Vagina (tissue), 2 donors: ENCODE measurements at regions not wholly inside any gene's neighbourhood (a gene's known extent, or its start where the extent isn't known, plus 50 kb on each side); places are given as distances from the start of the nearest gene placed in this dataset.

Source experiments
- DNase-seq, 2 donors: peaks; one replicate each; pipeline ENCODE4 v3.0.0-alpha.2; 2017; ENCODE audit errors: extremely low spot score in 2 of 2
- H3K27ac ChIP-seq: fragments of 200-600 bp; sonication (generic); one replicate; pipeline ENCODE4 v1.5.1; 2019
- H3K27me3 ChIP-seq: fragments of 200-600 bp; sonication (generic); one replicate; pipeline ENCODE4 v1.5.1; 2019
- H3K36me3 ChIP-seq, 2 donors: fragments of 200-600 bp; sonication (generic); one replicate each; pipeline ENCODE4 v1.5.1; 2017 to 2019
- H3K4me1 ChIP-seq: fragments of 200-600 bp; sonication (generic); one replicate; pipeline ENCODE4 v1.5.1; 2019
- H3K4me3 ChIP-seq, 2 donors: fragments of 200-600 bp; sonication (generic); 1 replicate in 1 of 2; 2 replicates in 1 of 2; pipeline ENCODE4 v1.5.1; 2016 to 2019
- H3K9me3 ChIP-seq: fragments of 200-600 bp; sonication (generic); one replicate; pipeline ENCODE4 v1.5.1; 2019
- CTCF ChIP-seq, 3 experiments: fragments of 450-650 bp in 2 of 3; fragments of 200-600 bp in 1 of 3; sonication (generic) in 1 of 3; IDR thresholded peaks; one replicate each; pipeline ENCODE4 v1.5.1; 2017 to 2019; ENCODE audit warnings: antibody characterized with exemption in 3 of 3, mild to moderate bottlenecking in 2 of 3, moderate library complexity in 2 of 3
- POLR2A ChIP-seq, 2 donors: fragments of 450-650 bp; IDR thresholded peaks; one replicate each; pipeline ENCODE4 v1.6.1; 2017; ENCODE audit warnings: antibody characterized with exemption in 2 of 2, mild to moderate bottlenecking in 2 of 2, moderate library complexity in 2 of 2
- POLR2AphosphoS5 ChIP-seq, 2 donors: sonication (generic); formaldehyde crosslinking; IDR thresholded peaks; one replicate each; pipeline ENCODE4 v1.9.0; 2017; ENCODE audit warnings: antibody characterized with exemption in 2 of 2, mild to moderate bottlenecking in 2 of 2, low read depth in 1 of 2; ENCODE audit not compliant: insufficient read depth in 1 of 2
- intact Hi-C: fragments of 100-400 bp; cut with DNase I; formaldehyde crosslinking; loops from one replicate; pipeline ENCODE4 v1.15.1; 2023

GRCh38 chr21:43355925-43356289 is 71.0 kb downstream of the SIK1 start:
- H3K27me3 ChIP-seq = no peaks in the 10 kb centered on the region
- intact Hi-C loops = no loop called here
- no peaks in the 10 kb centered on the region for H3K36me3 ChIP-seq
- H3K9me3 ChIP-seq = no peaks in the 10 kb centered on the region
- no peak for DNase-seq
- TF ChIP-seq POLR2A (IDR thresholded peaks at IDR 0.05) (no peak), CTCF (IDR thresholded peaks at IDR 0.05) (no peak), POLR2AphosphoS5 (IDR thresholded peaks at IDR 0.05; ENCODE audit: insufficient read depth in 1 of 2, low read depth in 1 of 2) (no peak)
- no peak overlapping the region for H3K4me3 ChIP-seq
- no peak overlapping the region for H3K27ac ChIP-seq
- H3K4me1 ChIP-seq = peaks cover 5% of the 10 kb centered on the region

DNA sequence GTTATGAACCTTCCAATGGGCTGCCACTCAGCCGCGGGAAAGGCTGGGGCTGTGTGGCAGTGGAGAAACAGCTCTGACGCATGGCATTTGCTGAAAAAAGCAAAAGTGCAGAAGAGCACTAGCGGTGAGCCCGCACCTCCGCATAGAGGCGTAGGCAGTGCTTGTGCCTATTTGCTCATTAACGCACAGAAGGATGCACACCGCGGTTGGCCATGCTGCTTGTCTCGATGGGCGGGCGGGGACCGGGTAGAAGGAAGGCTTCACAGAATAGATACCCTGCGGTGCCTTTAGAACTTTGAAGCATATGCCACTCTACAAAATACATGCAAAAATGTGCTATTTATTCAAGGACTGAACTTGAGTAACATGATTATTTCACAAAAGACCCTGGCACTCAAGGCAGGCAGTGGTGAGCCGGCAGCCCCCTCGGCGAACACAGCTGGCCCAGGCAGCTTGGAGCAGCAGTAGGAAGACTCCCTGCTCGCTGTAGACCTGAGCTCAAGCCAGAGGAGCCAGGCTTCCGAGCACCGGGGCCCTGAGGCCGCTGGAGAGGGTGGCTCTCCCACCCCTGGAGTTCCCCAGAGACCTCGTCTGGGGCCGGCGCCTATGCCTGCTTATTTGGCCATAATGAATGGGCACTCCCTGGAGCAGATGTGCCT is 71.5 kb downstream of the SIK1 start:
- no peaks in the 10 kb centered on the region for H3K4me1 ChIP-seq
- H3K27me3 ChIP-seq = no peaks in the 10 kb centered on the region
- H3K9me3 ChIP-seq = no peaks in the 10 kb centered on the region
- H3K36me3 ChIP-seq = no peaks in the 10 kb centered on the region
- TF ChIP-seq POLR2AphosphoS5 (IDR thresholded peaks at IDR 0.05; ENCODE audit: insufficient read depth in 1 of 2, low read depth in 1 of 2) = no peak
- no peak for TF ChIP-seq CTCF (IDR thresholded peaks at IDR 0.05)
- TF ChIP-seq POLR2A (IDR thresholded peaks at IDR 0.05) = no peak
- no peak overlapping the region for H3K27ac ChIP-seq
- no peak overlapping the region for H3K4me3 ChIP-seq
- no peak for DNase-seq
- intact Hi-C loops = no loop called here

- TF ChIP-seq POLR2A (IDR thresholded peaks at IDR 0.05) = no peak
- no peak for TF ChIP-seq CTCF (IDR thresholded peaks at IDR 0.05)
- TF ChIP-seq POLR2AphosphoS5 (IDR thresholded peaks at IDR 0.05; ENCODE audit: insufficient read depth in 1 of 2, low read depth in 1 of 2) = no peak
- no peak for DNase-seq
- no peaks in the 10 kb centered on the region for H3K9me3 ChIP-seq
- H3K36me3 ChIP-seq = no peaks in the 10 kb centered on the region
- H3K4me3 ChIP-seq = no peak overlapping the region
- no peaks in the 10 kb centered on the region for H3K27me3 ChIP-seq
- no peak overlapping the region for H3K27ac ChIP-seq
- no peaks in the 10 kb centered on the region for H3K4me1 ChIP-seq
- intact Hi-C loops = no loop called here
Measured at GRCh38 chr21:43354666-43355065, 72.3 kb downstream of the SIK1 start.

DNA sequence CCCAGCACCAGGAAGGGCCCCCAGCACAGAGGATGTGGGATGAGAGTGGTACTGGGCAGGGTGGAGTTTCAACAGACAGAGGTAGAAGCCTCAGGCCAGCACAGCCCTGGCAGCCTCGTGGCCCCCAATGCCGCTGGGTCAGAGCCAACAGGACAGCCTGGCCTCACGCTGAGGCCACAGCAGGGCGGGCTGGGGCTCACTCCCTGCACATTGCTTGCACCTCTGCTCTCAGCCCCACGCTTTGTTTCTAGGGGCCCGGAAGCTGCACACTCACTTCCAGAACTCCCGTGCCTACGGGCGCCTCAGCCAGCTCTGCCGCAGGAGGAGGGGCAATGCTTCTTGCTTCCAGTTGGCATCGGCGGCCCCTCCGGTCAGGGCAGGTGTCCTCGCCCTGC is 72.9 kb downstream of the SIK1 start:
- no peak for TF ChIP-seq POLR2A (IDR thresholded peaks at IDR 0.05)
- TF ChIP-seq POLR2AphosphoS5 (IDR thresholded peaks at IDR 0.05; ENCODE audit: insufficient read depth in 1 of 2, low read depth in 1 of 2) = no peak
- TF ChIP-seq CTCF (IDR thresholded peaks at IDR 0.05) = no peak
- H3K4me1 ChIP-seq = peaks cover 5% of the 10 kb centered on the region
- intact Hi-C loops = no loop called here
- no peak for DNase-seq
- H3K9me3 ChIP-seq = no peaks in the 10 kb centered on the region
- H3K27ac ChIP-seq = no peak overlapping the region
- H3K4me3 ChIP-seq = no peak overlapping the region
- no peaks in the 10 kb centered on the region for H3K36me3 ChIP-seq
- no peaks in the 10 kb centered on the region for H3K27me3 ChIP-seq

- Histone ChIP-seq H3K27ac (no peak overlapping the region), H3K9me3 (no peaks in the 10 kb centered on the region), H3K36me3 (no peaks in the 10 kb centered on the region), H3K4me3 (no peak overlapping the region), H3K27me3 (no peaks in the 10 kb centered on the region), H3K4me1 (peaks cover 11% of the 10 kb centered on the region)
- DNase-seq = no peak
- TF ChIP-seq POLR2A (IDR thresholded peaks at IDR 0.05) (no peak), CTCF (IDR thresholded peaks at IDR 0.05) (no peak), POLR2AphosphoS5 (IDR thresholded peaks at IDR 0.05; ENCODE audit: insufficient read depth in 1 of 2, low read depth in 1 of 2) (no peak)
- intact Hi-C loops = no loop called here
Measured at GRCh38 chr21:43353282-43354025, 73.5 kb downstream of the SIK1 start.
